Kidney (tissue), 13 donors: ENCODE measurements at regions not wholly inside any gene's neighbourhood (a gene's known extent, or its start where the extent isn't known, plus 50 kb on each side); places are given as distances from the start of the nearest gene placed in this dataset.
A peak's percentile ranks its signal among the peaks of the same experiment; 100 is the strongest.
"Not testable (repeated sequence)": the region's sequence is repeated elsewhere in the genome, so short reads cannot be mapped to it uniquely, and the experiment has no call there.

ENCODE experiments used
- DNase-seq, 5 donors: peaks; one replicate each; pipeline ENCODE4 v3.0.0-alpha.2; 2013 to 2020
- FAIRE-seq: peaks from 2 replicates; lab custom pipeline; 2012; peaks lifted over from hg19 to GRCh38; lab: Jason Lieb, UNC
- H3K27ac ChIP-seq, 2 donors: one replicate each; pipeline ENCODE4 v1.7.0; 2013; ENCODE audit warnings: low read depth in 2 of 2, low read length in 2 of 2, inconsistent platforms in 1 of 2
- H3K27me3 ChIP-seq: one replicate; pipeline ENCODE4 v1.7.1; 2013; ENCODE audit warnings: low read length, inconsistent platforms; ENCODE audit not compliant: control insufficient read depth, insufficient read depth
- H3K36me3 ChIP-seq, 3 donors: one replicate each; pipeline versions ENCODE4 v1.7.0 to v1.7.1; 2013; ENCODE audit warnings: low read length in 3 of 3, control low read depth in 1 of 3, inconsistent platforms in 1 of 3; ENCODE audit not compliant: insufficient read depth in 3 of 3, control insufficient read depth in 2 of 3
- H3K4me1 ChIP-seq, 3 donors: one replicate each; pipeline versions ENCODE4 v1.7.0 to v1.7.1; 2013; ENCODE audit warnings: low read length in 3 of 3, inconsistent platforms in 1 of 3, low read depth in 1 of 3; ENCODE audit not compliant: control insufficient read depth in 2 of 3, insufficient read depth in 2 of 3
- H3K4me3 ChIP-seq, 3 donors: one replicate each; pipeline versions ENCODE4 v1.7.0 to v1.8.1; 2013; ENCODE audit warnings: low read length in 3 of 3, control low read depth in 1 of 3, inconsistent platforms in 1 of 3
- H3K9ac ChIP-seq, 3 donors: one replicate each; pipeline versions ENCODE4 v1.7.0 to v1.7.1; 2013; ENCODE audit warnings: low read length in 3 of 3, control low read depth in 1 of 3, inconsistent platforms in 1 of 3
- H3K9me3 ChIP-seq, 3 donors: one replicate each; pipeline versions ENCODE4 v1.7.0 to v1.7.1; 2013; ENCODE audit warnings: low read length in 3 of 3, control low read depth in 1 of 3, inconsistent platforms in 1 of 3; ENCODE audit not compliant: control insufficient read depth in 2 of 3, insufficient read depth in 1 of 3
- CTCF ChIP-seq: IDR thresholded peaks from 3 replicates; pipeline ENCODE4 v1.5.1; 2012; ENCODE audit warnings: mild to moderate bottlenecking, moderate library complexity, borderline replicate concordance; ENCODE audit not compliant: insufficient read depth; ENCODE audit errors: extremely low read depth
- intact Hi-C: fragments of 100-400 bp; cut with DNase I; formaldehyde crosslinking; loops from one replicate; pipeline ENCODE4 v1.11.1; 2022
- donor health status: control.
- donor health status: control.
- donor health status: control.
- donor health status: control.
- donor health status: control.
- donor health status: DM: yes; HTN: yes; CAD: no.
- donor health status: Normal renal cell carcinoma (clear cell type).

GRCh38 chr3:137866933-137867332 is 102.8 kb downstream of the SOX14 start:
- FAIRE-seq = no peak
- Histone ChIP-seq H3K9ac (no peak overlapping the region), H3K27ac (no peak overlapping the region), H3K9me3 (peaks cover 0 to 14% (median 3%) of the 10 kb centered on the region in 3 donors), H3K36me3 (no peaks in the 10 kb centered on the region), H3K4me3 (no peak overlapping the region), H3K4me1 (no peaks in the 10 kb centered on the region), H3K27me3 (no peaks in the 10 kb centered on the region)
- TF ChIP-seq CTCF = no peak
- no peak for DNase-seq
- intact Hi-C loops = no loop called here

GRCh38 chr3:137867611-137868010 is 103.5 kb downstream of the SOX14 start:
- H3K4me3 ChIP-seq = no peak overlapping the region
- H3K9ac ChIP-seq = no peak overlapping the region
- DNase-seq (no peak), FAIRE-seq (no peak)
- intact Hi-C loops = no loop called here
- no peak overlapping the region for H3K27ac ChIP-seq
- no peaks in the 10 kb centered on the region for H3K4me1 ChIP-seq
- H3K9me3 ChIP-seq = peaks cover 0 to 14% (median 3%) of the 10 kb centered on the region in 3 donors
- no peaks in the 10 kb centered on the region for H3K27me3 ChIP-seq
- no peak for TF ChIP-seq CTCF
- H3K36me3 ChIP-seq = no peaks in the 10 kb centered on the region

- no peak overlapping the region for H3K27ac ChIP-seq
- FAIRE-seq (no peak), DNase-seq (no peak)
- no peaks in the 10 kb centered on the region for H3K27me3 ChIP-seq
- intact Hi-C loops = no loop called here
- no peak overlapping the region for H3K9ac ChIP-seq
- TF ChIP-seq CTCF = no peak
- H3K4me3 ChIP-seq = no peak overlapping the region
- no peaks in the 10 kb centered on the region for H3K4me1 ChIP-seq
- peaks cover 0 to 14% (median 3%) of the 10 kb centered on the region in 3 donors for H3K9me3 ChIP-seq
- H3K36me3 ChIP-seq = no peaks in the 10 kb centered on the region
Observed at GRCh38 chr3:137869022-137869421, 104.9 kb downstream of the SOX14 start.

GRCh38 chr3:137872589-137872988 is 108.5 kb downstream of the SOX14 start:
- H3K4me3 ChIP-seq, H3K9ac ChIP-seq, H3K4me1 ChIP-seq, DNase-seq, H3K36me3 ChIP-seq, H3K27me3 ChIP-seq, intact Hi-C loops, H3K27ac ChIP-seq, FAIRE-seq: not testable (repeated sequence)
- H3K9me3 ChIP-seq = peaks cover 0 to 11% (median 3%) of the 10 kb centered on the region in 3 donors

- intact Hi-C loops, H3K4me1 ChIP-seq, H3K9me3 ChIP-seq, H3K27me3 ChIP-seq, H3K9ac ChIP-seq, H3K36me3 ChIP-seq, FAIRE-seq, H3K4me3 ChIP-seq, H3K27ac ChIP-seq: not testable (repeated sequence)
- DNase-seq = peak in 1 of 5 donors; percentile 39
Observed at GRCh38 chr3:137896842-137897241, 113.1 kb upstream of the CLDN18 start.
